ENCODE measurements at regions not wholly inside any gene's neighbourhood (a gene's known extent, or its start where the extent isn't known, plus 50 kb on each side); places are given as distances from the start of the nearest gene placed in this dataset.

DNA sequence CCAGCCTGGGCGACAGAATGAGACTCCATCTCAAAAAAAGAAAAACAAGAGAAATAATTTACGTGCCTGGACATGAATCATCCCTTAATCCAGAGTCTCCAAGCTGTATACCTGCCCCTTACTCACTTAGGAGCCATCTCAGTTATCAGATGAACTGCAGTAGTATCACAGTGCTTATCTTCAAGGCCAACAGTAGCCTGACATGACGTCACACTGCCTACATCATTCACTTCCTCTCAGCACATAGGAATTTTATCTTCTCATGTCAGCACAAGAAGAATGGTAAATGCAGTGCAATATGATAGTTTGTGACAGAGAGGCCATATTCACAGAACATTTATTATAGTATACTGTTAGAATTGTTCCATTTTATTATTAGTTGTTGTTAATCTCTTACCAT lies 216.6 kb downstream of the SS18 start:
- DNase-seq (ENCODE audit: low read depth): no peak

- no peak for DNase-seq (ENCODE audit: low read depth)
Measured at GRCh38 chr18:25866331-25866730, 224.1 kb downstream of the SS18 start.

GRCh38 chr18:25862881-25863600 lies 227.4 kb downstream of the SS18 start:
- DNase-seq (ENCODE audit: low read depth): no peak

DNA sequence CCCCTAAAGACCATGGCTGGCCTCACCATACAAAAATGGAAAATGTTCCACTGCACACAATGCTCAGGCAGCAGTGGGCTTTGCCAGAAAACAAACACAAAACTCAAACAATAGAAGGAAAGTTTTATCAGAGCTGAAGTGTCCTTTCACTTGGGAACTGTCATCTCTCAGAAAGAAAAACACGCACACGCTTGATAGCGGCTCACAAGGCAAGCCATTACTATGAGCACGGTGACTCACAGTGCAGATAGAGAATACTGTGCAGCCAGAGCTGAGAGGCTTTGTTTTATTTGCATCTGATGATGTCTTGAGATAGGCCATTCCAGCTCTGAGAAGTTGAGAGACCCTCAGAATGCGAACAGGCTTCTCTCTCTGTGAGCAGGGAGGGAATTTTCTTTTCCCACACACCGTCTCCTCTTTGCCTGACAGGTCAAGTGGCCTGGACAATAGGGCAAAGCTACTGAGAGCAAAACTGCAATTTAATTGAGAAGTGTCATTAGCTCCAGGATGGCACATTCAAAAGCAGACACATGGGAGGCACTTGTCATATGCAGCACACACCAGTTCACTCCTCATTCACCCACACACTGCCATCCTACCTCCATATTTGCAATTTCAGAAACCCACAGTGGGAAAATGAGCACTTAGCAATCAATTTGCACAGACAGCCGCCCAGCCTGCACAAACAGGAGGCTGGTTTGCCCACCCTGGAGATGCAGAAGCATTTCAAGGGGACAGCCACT lies 236.6 kb downstream of the SS18 start:
- no peak for DNase-seq (ENCODE audit: low read depth)

- no peak for DNase-seq (ENCODE audit: low read depth)
Measured at GRCh38 chr18:25843791-25844190, 246.6 kb downstream of the SS18 start.

DNA sequence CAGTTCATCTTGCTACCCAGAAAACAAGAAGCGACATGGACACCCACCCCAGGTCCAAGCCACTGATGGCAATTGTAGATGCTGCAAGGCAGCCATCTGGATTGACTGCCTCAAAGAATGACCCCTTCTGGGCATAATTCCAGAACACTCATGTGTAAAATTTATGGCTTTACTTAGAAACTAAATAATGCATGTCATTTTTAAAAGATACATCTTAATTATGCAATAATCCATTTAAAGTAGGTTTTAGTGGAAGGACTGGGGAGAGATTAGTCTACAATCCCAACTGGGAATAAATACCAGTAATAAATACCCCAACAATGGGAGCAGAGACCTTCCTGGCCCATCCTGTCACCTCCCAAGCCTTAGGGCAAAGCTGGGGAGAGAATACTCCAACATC lies 247.7 kb downstream of the SS18 start:
- DNase-seq (ENCODE audit: low read depth): no peak

GRCh38 chr18:25834061-25834460 lies 256.4 kb downstream of the SS18 start:
- no peak for DNase-seq (ENCODE audit: low read depth)

GRCh38 chr18:25832001-25832604 lies 258.3 kb downstream of the SS18 start:
- no peak for DNase-seq (ENCODE audit: low read depth)

GRCh38 chr18:25831301-25831701 lies 259.1 kb downstream of the SS18 start:
- no peak for DNase-seq (ENCODE audit: low read depth)

GRCh38 chr18:25830787-25831186 lies 259.6 kb downstream of the SS18 start:
- no peak for DNase-seq (ENCODE audit: low read depth)

DNA sequence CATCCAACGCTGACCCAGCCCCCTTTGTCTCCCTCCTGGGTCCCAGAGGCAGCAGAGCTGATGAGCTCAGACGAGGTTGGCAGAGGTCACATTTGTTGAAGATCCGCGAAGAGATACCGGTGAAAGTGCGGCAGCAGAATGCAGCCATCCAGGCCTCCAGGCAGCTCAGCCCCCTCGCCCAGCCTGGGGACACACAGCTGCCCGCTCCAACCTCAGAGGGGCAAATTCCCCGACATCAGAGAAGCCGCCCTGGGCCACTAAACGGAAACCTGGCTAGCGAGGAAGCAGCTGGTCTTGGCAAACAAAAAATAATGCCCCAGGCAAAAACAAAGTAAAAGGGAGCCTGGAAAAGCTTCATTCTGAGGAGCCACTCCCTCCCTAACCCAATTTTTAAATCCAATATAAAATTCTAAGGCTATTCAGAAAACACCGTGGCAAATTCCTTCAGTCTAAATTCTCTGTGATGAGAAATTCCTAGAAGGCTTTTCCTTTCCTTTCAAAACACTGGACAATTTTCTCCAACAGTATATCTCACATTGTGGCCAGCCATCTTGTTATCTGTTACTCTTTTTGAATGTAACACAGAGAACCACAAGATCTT lies 262.4 kb downstream of the SS18 start:
- DNase-seq (ENCODE audit: low read depth): no peak

GRCh38 chr18:25827228-25827627 lies 263.2 kb downstream of the SS18 start:
- DNase-seq (ENCODE audit: low read depth): no peak

GRCh38 chr18:25826823-25827222 lies 263.6 kb downstream of the SS18 start:
- DNase-seq (ENCODE audit: low read depth): no peak

DNA sequence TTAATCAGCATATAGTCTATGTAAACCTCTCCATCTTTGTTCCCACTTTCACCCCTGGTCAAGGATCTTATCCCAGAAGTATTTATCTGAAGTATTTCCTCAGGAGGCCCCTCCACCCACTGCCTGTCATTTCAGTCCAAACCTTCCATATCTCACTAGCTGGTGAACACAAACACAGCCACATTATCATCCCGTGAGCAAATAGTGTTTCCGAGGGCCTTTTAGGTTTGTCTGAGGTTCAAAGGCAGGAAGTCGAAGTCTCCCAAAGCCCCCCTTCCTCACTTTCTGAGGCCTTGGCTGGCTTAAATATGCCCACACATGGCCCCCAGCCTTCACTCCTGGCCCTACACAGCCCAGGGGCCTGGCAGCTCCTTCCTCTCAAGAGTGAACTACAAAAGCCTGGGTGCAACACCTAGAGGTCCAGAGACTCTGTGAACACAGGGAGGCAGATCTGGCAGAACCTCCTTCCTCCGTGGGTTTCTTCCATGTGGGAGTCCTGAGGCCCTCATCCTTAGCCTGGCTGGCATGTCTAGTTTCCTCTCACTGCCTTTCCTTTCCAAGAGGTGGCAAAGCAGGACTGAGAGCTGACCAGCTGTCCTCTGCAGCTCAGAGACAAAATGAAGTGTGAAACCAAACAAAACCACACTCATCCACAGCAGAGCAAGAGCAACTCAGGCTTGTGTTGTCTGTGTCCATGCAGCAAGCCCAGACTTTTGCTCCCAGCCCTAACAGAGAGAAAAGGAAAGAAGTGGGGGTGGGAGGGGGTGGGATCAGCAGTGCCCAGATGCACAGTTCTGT lies 264.2 kb downstream of the SS18 start:
- no peak for DNase-seq (ENCODE audit: low read depth)

- no peak for DNase-seq (ENCODE audit: low read depth)
Measured at GRCh38 chr18:25825056-25825455, 265.4 kb downstream of the SS18 start.

DNA sequence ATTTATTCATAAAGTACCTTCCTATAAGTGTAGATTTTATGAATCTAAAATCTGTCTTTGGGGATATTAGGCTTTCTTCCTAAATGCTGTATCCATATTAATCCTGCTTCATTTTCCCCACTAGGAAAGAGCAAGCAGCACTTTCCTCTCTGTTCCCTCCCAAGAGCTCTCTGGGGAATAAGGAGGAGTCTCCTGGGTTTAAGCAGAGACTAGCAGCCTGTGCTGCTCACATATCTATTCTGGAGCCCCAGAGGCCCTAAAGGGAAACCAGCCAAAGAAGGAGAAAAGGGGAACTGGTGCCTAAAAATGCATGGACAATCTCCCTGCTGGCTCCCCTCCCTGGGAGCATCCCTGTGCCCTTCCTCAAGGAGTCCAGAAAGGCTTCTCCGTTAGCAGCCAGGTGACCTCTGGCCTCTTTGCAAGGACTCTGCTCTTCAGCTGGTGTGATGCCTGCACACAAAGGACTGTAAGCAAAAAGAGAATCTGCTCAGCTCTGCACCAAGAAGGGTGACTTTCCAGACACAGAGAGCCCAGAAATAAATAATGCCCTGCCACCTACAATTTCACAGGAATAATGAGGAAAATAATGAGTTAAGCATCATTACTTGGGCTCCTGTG lies 270.6 kb downstream of the SS18 start:
- no peak for DNase-seq (ENCODE audit: low read depth)

DNA sequence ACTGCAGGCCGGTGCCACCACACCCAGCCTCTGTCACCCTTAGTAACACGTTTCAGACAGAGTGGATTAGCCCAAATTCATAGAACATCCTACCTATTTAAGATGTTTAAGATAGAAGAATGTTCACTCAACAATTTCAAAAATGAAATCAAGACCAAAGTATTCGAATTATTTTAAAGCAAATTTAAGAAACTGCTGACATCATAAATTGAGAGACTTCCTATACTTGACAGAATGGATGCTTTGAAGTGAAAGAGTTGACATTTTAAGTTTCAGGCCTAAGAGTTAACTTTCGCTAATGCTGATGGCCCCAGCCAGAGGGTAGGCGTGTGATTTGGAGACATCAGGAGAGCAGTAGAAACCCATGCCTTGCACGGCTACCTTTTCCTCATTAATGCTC lies 271.9 kb downstream of the SS18 start:
- no peak for DNase-seq (ENCODE audit: low read depth)

DNA sequence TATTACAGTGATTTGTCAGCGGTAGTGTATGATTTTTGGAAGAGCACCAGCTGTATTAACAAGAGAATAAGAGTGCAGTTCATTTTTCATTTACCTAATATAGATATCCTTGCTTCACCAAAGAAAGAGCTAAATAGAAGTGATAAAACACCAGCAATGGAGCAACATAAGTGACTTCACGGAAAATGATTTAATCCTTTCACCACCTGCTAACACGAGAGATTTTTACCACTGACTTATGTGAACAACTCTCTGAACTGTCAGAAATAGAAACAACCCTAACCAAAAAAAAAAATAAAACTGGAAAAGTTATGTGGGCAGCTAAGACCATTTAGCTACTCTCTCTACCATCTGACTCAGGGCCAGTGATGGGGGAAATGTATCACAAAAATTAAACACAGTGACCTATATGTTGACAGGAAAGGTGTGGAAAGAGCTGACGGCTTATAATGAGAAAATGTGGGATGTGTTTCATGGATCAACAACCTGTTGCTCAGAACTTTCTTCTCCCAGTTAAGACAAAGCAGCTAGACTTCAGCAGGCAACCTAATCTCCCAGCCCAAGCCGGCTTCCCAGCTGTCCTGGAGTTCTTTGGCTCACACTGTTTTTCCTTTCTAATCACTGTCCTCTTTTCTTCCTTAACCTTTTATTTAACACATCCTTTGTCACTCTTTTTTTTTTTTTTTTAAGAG lies 272.7 kb downstream of the SS18 start:
- DNase-seq (ENCODE audit: low read depth): no peak

DNA sequence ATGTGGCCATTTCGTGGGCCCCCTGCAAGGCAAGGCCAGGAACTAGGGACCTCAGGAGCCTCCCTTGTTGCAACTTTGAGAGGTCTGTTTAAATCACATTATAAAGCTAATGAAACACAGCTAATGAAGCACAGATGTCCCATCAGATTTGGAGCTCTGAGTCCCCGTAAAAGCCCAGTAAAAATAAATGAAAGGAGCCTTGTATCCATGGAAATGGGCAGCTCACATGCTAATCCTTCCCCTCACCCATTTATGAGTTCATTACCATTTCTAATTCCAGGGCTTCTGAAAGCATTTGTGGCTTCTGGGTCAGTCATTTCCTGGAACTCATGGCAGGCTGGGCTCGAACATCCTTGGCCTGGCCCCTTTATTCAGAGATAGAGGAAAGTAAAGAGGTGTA lies 274.8 kb downstream of the SS18 start:
- no peak for DNase-seq (ENCODE audit: low read depth)

- no peak for DNase-seq (ENCODE audit: low read depth)
Measured at GRCh38 chr18:25814841-25815458, 275.5 kb downstream of the SS18 start.

DNA sequence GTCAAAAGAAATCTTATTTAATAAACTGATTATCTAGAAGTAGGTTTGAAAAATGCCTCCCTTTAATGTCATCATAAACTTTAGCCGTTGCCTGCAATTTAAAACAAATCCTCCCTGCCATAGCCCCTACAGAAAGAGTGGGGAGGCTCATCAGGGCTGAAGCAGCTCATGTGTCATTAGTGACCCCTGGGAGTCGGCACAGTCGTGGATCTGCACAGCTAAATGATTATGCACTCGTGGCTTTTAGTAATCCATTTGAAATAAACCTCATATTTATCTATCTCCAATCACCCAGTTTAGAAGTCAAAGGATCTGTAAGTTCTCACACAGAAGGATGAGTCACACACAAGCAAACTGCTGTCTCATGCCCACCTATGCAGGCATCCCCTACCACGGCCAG lies 277.3 kb downstream of the SS18 start:
- no peak for DNase-seq (ENCODE audit: low read depth)

Data from stimulated activated CD4-positive, alpha-beta T cell treated with anti-CD3 and anti-CD28 coated beads, Interleukin-2, amount 100 ng/mL, for 4 hours (primary cell).